Mucosa of rectum (tissue), 2 donors: ENCODE measurements at regions not wholly inside any gene's neighbourhood (a gene's known extent, or its start where the extent isn't known, plus 50 kb on each side); places are given as distances from the start of the nearest gene placed in this dataset.
"Not testable (repeated sequence)": the region's sequence is repeated elsewhere in the genome, so short reads cannot be mapped to it uniquely, and the experiment has no call there.

Source experiments
- H3K27ac ChIP-seq, 2 donors: one replicate each; pipeline ENCODE4 v1.7.0; 2013; ENCODE audit warnings: inconsistent platforms in 2 of 2, low read depth in 2 of 2, low read length in 2 of 2
- H3K27me3 ChIP-seq, 2 donors: one replicate each; pipeline ENCODE4 v1.7.0; 2013; ENCODE audit warnings: low read length in 2 of 2; ENCODE audit not compliant: control insufficient read depth in 2 of 2, insufficient read depth in 2 of 2
- H3K36me3 ChIP-seq, 2 donors: one replicate each; pipeline ENCODE4 v1.7.0; 2013; ENCODE audit warnings: low read length in 2 of 2; ENCODE audit not compliant: control insufficient read depth in 2 of 2, insufficient read depth in 2 of 2
- H3K4me1 ChIP-seq, 2 donors: one replicate each; pipeline ENCODE4 v1.7.0; 2013; ENCODE audit warnings: low read length in 2 of 2, mild to moderate bottlenecking in 1 of 2; ENCODE audit not compliant: control insufficient read depth in 2 of 2, insufficient read depth in 2 of 2
- H3K4me3 ChIP-seq, 2 donors: one replicate each; pipeline ENCODE4 v1.7.0; 2013; ENCODE audit warnings: low read length in 2 of 2
- H3K9ac ChIP-seq, 2 donors: one replicate each; pipeline ENCODE4 v1.7.0; 2013; ENCODE audit warnings: low read length in 2 of 2, low read depth in 1 of 2, mild to moderate bottlenecking in 1 of 2
- H3K9me3 ChIP-seq, 2 donors: one replicate each; pipeline ENCODE4 v1.7.0; 2013; ENCODE audit warnings: low read length in 2 of 2; ENCODE audit not compliant: control insufficient read depth in 2 of 2
- donor health status: healthy.
- donor health status: Normal muscosa, but diverticular disease.

DNA sequence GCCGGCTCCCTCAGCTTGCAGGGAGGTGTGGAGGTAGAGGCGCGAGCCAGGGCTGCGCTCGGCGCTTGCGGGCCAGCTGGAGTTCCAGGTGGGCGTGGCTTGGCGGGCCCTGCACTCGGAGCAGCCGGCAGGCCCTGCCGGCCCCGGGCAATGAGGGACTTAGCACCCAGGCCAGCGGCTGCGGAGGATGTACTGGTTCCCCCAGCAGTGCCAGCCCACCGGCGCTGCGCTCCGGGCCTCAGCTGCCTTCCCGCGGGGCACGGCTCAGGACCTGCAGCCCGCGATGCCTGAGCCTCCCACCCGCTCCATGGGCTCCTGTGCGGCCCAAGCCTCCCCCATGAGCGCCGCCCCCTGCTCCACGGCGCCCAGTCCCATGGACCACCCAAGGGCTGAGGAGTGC, 1293.6 kb upstream of the NXPH2 start:
- H3K9me3 ChIP-seq, H3K9ac ChIP-seq, H3K36me3 ChIP-seq, H3K27ac ChIP-seq, H3K27me3 ChIP-seq, H3K4me1 ChIP-seq, H3K4me3 ChIP-seq: not testable (repeated sequence)

GRCh38 chr2:140067661-140068060, 1287.5 kb upstream of the NXPH2 start:
- no peak overlapping the region for H3K9ac ChIP-seq
- H3K27ac ChIP-seq, result no peak overlapping the region
- H3K4me1 ChIP-seq, result no peaks in the 10 kb centered on the region
- H3K27me3 ChIP-seq, result no peaks in the 10 kb centered on the region
- no peaks in the 10 kb centered on the region for H3K36me3 ChIP-seq
- no peak overlapping the region for H3K4me3 ChIP-seq
- no peaks in the 10 kb centered on the region for H3K9me3 ChIP-seq

DNA sequence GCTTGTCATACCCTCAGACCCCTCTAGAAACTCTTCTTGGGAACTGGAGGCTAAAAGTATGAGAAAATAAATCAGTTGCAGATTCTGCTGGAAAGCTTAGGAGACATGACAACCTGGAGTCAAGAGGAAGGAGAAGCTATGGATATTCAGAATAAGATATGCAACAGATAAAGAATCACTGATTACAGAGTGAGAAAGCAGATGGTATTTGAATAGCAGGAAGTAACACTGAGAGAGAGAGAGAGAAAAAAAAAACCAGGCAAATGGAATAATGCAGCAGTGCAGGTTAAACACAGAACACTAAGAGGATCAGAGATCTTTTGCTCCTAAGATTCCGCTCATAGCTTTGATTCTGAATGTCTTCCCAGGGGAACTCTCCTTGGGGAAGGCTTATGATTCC, 1284.1 kb upstream of the NXPH2 start:
- H3K27me3 ChIP-seq, result no peaks in the 10 kb centered on the region
- H3K9me3 ChIP-seq, result no peaks in the 10 kb centered on the region
- H3K36me3 ChIP-seq, result no peaks in the 10 kb centered on the region
- H3K9ac ChIP-seq, result no peak overlapping the region
- no peak overlapping the region for H3K27ac ChIP-seq
- H3K4me1 ChIP-seq, result no peaks in the 10 kb centered on the region
- no peak overlapping the region for H3K4me3 ChIP-seq

DNA sequence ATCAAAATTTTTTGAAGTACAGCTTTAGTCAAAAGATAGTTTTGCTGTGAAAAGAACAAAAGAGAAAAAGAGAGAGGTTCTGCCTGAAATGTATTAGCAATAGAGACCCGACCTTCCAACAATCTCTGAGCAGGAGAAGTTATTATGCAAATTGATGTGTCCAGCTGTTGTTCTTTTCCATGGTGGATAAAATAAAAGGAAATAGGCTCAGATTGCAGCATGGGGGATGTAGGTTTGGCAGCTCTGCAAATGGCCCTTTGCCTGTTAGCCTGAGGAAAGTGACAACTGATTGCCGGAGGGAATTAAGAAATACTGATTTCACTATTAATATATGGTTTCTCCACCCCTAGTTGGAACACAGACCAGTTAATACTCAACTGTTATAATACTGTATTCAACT, 1283.2 kb upstream of the NXPH2 start:
- Histone ChIP-seq H3K36me3 (no peaks in the 10 kb centered on the region), H3K9ac (no peak overlapping the region), H3K27me3 (no peaks in the 10 kb centered on the region), H3K4me1 (no peaks in the 10 kb centered on the region), H3K27ac (no peak overlapping the region), H3K9me3 (no peaks in the 10 kb centered on the region), H3K4me3 (no peak overlapping the region)

DNA sequence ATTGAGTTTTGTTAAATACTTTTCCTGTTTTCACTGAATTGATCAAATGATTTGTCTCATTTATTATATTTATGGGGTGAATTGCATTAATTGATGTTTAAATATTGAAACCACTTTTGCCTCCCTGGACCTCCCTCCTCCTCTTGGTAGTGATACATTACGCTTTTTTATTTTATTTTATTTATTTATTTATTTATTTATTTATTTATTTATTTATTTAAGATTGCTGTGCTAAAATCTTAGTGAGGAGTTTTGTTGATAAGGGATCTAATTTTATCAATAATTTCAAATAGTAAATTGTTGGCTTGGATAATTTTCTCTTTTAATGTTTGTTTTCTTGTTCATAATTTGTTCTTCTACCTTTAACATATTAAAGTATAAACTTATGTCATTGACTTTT, 1281.0 kb upstream of the NXPH2 start:
- Histone ChIP-seq H3K9ac (no peak overlapping the region), H3K36me3 (no peaks in the 10 kb centered on the region), H3K4me3 (no peak overlapping the region), H3K4me1 (no peaks in the 10 kb centered on the region), H3K9me3 (no peaks in the 10 kb centered on the region), H3K27ac (no peak overlapping the region), H3K27me3 (no peaks in the 10 kb centered on the region)

- H3K4me3 ChIP-seq, result no peak overlapping the region
- no peaks in the 10 kb centered on the region for H3K4me1 ChIP-seq
- H3K9ac ChIP-seq, result no peak overlapping the region
- no peaks in the 10 kb centered on the region for H3K27me3 ChIP-seq
- H3K27ac ChIP-seq, result no peak overlapping the region
- no peaks in the 10 kb centered on the region for H3K36me3 ChIP-seq
- H3K9me3 ChIP-seq, result no peaks in the 10 kb centered on the region
Measured at GRCh38 chr2:140057928-140058327, 1277.7 kb upstream of the NXPH2 start.

DNA sequence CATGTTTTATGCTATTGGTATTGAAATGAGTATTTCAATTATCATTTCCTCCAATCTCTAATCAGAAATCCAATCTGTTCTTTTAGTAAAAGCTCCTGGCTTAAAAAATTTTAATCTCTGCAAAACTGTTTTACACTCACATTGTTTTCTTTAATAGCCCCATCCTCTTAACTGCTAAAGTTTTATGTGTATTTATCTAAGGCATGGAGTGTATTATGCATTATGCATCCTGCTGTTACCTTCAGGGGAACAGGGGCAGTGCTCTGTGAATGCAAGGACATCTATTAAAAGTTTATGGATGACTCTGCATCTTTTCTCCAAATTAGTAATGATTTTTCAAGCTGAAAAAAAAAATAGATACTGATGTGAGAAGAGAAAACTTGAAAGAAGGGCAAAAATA, 1261.6 kb upstream of the NXPH2 start:
- Histone ChIP-seq H3K9me3 (no peaks in the 10 kb centered on the region), H3K4me3 (no peak overlapping the region), H3K27me3 (no peaks in the 10 kb centered on the region), H3K36me3 (no peaks in the 10 kb centered on the region), H3K9ac (no peak overlapping the region), H3K4me1 (no peaks in the 10 kb centered on the region), H3K27ac (no peak overlapping the region)

GRCh38 chr2:140041239-140041638, 1261.0 kb upstream of the NXPH2 start:
- no peak overlapping the region for H3K4me3 ChIP-seq
- no peak overlapping the region for H3K27ac ChIP-seq

GRCh38 chr2:140033638-140034037, 1253.4 kb upstream of the NXPH2 start:
- Histone ChIP-seq H3K27ac (no peak overlapping the region), H3K27me3 (no peaks in the 10 kb centered on the region), H3K4me3 (no peak overlapping the region), H3K4me1 (no peaks in the 10 kb centered on the region), H3K36me3 (no peaks in the 10 kb centered on the region), H3K9ac (no peak overlapping the region), H3K9me3 (no peaks in the 10 kb centered on the region)

More at GRCh38 chr2:140041239-140041638, 1261.0 kb upstream of the NXPH2 start:
- Histone ChIP-seq H3K36me3 (no peaks in the 10 kb centered on the region), H3K27me3 (no peaks in the 10 kb centered on the region), H3K4me1 (no peaks in the 10 kb centered on the region), H3K9me3 (no peaks in the 10 kb centered on the region), H3K9ac (no peak overlapping the region)

GRCh38 chr2:140027966-140028365, 1247.8 kb upstream of the NXPH2 start:
- H3K9ac ChIP-seq, result no peak overlapping the region

GRCh38 chr2:140027320-140027719, 1247.1 kb upstream of the NXPH2 start:
- Histone ChIP-seq H3K36me3 (no peaks in the 10 kb centered on the region), H3K9ac (no peak overlapping the region), H3K4me1 (no peaks in the 10 kb centered on the region), H3K27ac (no peak overlapping the region), H3K27me3 (no peaks in the 10 kb centered on the region), H3K4me3 (no peak overlapping the region), H3K9me3 (no peaks in the 10 kb centered on the region)

More at GRCh38 chr2:140027966-140028365, 1247.8 kb upstream of the NXPH2 start:
- no peaks in the 10 kb centered on the region for H3K36me3 ChIP-seq
- no peaks in the 10 kb centered on the region for H3K4me1 ChIP-seq
- H3K4me3 ChIP-seq, result no peak overlapping the region
- H3K27me3 ChIP-seq, result no peaks in the 10 kb centered on the region
- no peak overlapping the region for H3K27ac ChIP-seq
- H3K9me3 ChIP-seq, result no peaks in the 10 kb centered on the region
